ENCODE measurements at regions not wholly inside any gene's neighbourhood (a gene's known extent, or its start where the extent isn't known, plus 50 kb on each side); places are given as distances from the start of the nearest gene placed in this dataset.

DNA sequence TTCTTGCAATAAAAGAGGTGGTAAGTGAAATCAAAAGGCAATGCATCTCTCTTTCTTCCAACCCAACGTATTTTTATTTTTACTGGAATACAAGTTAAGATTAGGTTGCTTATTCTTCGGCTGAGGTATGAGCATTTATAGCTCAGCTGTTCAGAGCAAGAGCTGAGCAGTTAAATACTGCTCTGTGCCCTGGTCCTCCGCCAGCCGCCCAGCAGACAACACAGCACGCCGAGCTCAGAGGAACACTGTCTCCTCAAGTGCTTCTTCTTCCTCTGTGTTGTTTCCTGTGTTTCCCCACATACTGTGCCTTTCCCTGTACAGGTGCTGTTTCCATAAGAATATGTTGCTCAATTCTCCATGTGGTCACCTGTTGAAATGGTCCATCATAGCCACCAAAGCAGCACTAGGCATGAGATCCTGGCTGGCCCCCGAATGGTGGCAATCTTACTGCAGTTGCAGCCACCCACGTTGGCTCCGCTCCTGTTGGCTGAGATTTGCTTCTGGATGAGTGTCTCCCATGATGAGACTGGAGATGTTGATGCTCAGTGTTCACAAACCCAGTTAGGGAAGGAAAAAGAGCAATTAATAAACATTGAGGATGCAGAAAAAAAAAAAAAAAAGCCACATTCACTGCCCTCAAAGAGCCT, 515.3 kb downstream of the GRIN2A start (continued):
- TF ChIP-seq, protein P1, sequence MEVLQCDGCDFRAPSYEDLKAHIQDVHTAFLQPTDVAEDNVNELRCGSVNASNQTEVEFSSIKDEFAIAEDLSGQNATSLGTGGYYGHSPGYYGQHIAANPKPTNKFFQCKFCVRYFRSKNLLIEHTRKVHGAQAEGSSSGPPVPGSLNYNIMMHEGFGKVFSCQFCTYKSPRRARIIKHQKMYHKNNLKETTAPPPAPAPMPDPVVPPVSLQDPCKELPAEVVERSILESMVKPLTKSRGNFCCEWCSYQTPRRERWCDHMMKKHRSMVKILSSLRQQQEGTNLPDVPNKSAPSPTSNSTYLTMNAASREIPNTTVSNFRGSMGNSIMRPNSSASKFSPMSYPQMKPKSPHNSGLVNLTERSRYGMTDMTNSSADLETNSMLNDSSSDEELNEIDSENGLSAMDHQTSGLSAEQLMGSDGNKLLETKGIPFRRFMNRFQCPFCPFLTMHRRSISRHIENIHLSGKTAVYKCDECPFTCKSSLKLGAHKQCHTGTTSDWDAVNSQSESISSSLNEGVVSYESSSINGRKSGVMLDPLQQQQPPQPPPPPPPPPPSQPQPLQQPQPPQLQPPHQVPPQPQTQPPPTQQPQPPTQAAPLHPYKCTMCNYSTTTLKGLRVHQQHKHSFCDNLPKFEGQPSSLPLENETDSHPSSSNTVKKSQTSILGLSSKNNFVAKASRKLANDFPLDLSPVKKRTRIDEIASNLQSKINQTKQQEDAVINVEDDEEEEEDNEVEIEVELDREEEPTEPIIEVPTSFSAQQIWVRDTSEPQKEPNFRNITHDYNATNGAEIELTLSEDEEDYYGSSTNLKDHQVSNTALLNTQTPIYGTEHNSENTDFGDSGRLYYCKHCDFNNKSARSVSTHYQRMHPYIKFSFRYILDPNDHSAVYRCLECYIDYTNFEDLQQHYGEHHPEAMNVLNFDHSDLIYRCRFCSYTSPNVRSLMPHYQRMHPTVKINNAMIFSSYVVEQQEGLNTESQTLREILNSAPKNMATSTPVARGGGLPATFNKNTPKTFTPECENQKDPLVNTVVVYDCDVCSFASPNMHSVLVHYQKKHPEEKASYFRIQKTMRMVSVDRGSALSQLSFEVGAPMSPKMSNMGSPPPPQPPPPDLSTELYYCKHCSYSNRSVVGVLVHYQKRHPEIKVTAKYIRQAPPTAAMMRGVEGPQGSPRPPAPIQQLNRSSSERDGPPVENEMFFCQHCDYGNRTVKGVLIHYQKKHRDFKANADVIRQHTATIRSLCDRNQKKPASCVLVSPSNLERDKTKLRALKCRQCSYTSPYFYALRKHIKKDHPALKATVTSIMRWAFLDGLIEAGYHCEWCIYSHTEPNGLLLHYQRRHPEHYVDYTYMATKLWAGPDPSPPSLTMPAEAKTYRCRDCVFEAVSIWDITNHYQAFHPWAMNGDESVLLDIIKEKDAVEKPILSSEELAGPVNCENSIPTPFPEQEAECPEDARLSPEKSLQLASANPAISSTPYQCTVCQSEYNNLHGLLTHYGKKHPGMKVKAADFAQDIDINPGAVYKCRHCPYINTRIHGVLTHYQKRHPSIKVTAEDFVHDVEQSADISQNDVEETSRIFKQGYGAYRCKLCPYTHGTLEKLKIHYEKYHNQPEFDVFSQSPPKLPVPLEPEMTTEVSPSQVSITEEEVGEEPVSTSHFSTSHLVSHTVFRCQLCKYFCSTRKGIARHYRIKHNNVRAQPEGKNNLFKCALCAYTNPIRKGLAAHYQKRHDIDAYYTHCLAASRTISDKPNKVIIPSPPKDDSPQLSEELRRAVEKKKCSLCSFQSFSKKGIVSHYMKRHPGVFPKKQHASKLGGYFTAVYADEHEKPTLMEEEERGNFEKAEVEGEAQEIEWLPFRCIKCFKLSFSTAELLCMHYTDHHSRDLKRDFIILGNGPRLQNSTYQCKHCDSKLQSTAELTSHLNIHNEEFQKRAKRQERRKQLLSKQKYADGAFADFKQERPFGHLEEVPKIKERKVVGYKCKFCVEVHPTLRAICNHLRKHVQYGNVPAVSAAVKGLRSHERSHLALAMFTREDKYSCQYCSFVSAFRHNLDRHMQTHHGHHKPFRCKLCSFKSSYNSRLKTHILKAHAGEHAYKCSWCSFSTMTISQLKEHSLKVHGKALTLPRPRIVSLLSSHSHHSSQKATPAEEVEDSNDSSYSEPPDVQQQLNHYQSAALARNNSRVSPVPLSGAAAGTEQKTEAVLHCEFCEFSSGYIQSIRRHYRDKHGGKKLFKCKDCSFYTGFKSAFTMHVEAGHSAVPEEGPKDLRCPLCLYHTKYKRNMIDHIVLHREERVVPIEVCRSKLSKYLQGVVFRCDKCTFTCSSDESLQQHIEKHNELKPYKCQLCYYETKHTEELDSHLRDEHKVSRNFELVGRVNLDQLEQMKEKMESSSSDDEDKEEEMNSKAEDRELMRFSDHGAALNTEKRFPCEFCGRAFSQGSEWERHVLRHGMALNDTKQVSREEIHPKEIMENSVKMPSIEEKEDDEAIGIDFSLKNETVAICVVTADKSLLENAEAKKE (CRISPR knock-in tag; IDR thresholded peaks at IDR 0.05), result no peak

DNA sequence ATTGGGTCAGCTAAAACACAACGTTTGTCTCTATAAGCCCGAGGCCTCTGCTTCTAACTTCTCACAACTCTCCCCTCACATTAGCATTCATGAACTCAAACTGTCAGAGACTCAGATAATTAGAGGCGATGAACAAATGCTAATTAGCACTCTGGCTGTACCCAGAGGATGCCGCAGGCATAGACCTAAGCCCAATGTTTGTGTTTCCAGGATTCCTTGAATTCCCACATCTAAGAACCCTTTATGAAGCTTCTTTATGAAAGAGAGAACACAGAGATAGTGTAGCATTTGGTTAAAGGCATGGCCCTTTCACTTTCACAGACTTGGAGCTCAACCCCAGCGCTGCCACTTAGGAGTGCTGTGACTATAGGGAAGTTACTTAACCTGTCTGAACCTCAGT, 512.2 kb downstream of the GRIN2A start:
- Mint-ChIP-seq H3K36me3 (ENCODE audit: low read depth) (peaks cover 18% of the 10 kb centered on the region), H3K27ac (no peak overlapping the region; the same call in 1 of the 2 replicates), H3K27me3 (ENCODE audit: insufficient read depth, low read depth, poor library complexity) (peaks cover 11% of the 10 kb centered on the region), H3K4me3 (no peak overlapping the region), H3K4me1 (peaks cover 23% of the 10 kb centered on the region), H3K9me3 (peaks cover 3% of the 10 kb centered on the region; the same call in 2 of the 3 replicates)
- peak overlapping the region; percentile 37 for H3K4me2 ChIP-seq
- no peaks in the 10 kb centered on the region for H3K27me3 ChIP-seq (ENCODE audit: insufficient read depth)
- 0 out of 2 replicates have a peak, but pooled peaks cover 3% of the 10 kb centered on the region for H3K9me2 ChIP-seq (ENCODE audit: insufficient read depth)
- peaks cover 11% of the 10 kb centered on the region; the same call in 1 of the 2 replicates for H3F3A ChIP-seq (replicated peaks; ENCODE audit: low read depth)
- H4K20me1 ChIP-seq (replicated peaks; ENCODE audit: insufficient read depth), result no peaks in the 10 kb centered on the region
- no peaks in the 10 kb centered on the region for H3K36me3 ChIP-seq (ENCODE audit: insufficient read depth)
- H3K27ac ChIP-seq (ENCODE audit: low read depth), result peak overlapping the region; percentile 98
- no peak overlapping the region for H3K4me3 ChIP-seq
- ATAC-seq (peak; percentile 93), DNase-seq (ENCODE audit: low spot score) (peak; percentile 74)
- H3K79me2 ChIP-seq (replicated peaks; ENCODE audit: insufficient read depth), result no peaks in the 10 kb centered on the region
- H3K4me1 ChIP-seq (ENCODE audit: insufficient read depth), result peaks cover 22% of the 10 kb centered on the region
- no peak overlapping the region for H2AFZ ChIP-seq
- TF ChIP-seq, protein P2, sequence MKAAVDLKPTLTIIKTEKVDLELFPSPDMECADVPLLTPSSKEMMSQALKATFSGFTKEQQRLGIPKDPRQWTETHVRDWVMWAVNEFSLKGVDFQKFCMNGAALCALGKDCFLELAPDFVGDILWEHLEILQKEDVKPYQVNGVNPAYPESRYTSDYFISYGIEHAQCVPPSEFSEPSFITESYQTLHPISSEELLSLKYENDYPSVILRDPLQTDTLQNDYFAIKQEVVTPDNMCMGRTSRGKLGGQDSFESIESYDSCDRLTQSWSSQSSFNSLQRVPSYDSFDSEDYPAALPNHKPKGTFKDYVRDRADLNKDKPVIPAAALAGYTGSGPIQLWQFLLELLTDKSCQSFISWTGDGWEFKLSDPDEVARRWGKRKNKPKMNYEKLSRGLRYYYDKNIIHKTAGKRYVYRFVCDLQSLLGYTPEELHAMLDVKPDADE (IDR thresholded peaks at IDR 0.05), result no peak
- TF ChIP-seq EZH2 (IDR thresholded peaks at IDR 0.05; ENCODE audit: low read depth, unreplicated experiment) (no peak), STAT1 (IDR thresholded peaks at IDR 0.05; ENCODE audit: unreplicated experiment) (no peak), NANOG (IDR thresholded peaks at IDR 0.05; ENCODE audit: borderline replicate concordance) (no peak)
- TF ChIP-seq, protein P3, sequence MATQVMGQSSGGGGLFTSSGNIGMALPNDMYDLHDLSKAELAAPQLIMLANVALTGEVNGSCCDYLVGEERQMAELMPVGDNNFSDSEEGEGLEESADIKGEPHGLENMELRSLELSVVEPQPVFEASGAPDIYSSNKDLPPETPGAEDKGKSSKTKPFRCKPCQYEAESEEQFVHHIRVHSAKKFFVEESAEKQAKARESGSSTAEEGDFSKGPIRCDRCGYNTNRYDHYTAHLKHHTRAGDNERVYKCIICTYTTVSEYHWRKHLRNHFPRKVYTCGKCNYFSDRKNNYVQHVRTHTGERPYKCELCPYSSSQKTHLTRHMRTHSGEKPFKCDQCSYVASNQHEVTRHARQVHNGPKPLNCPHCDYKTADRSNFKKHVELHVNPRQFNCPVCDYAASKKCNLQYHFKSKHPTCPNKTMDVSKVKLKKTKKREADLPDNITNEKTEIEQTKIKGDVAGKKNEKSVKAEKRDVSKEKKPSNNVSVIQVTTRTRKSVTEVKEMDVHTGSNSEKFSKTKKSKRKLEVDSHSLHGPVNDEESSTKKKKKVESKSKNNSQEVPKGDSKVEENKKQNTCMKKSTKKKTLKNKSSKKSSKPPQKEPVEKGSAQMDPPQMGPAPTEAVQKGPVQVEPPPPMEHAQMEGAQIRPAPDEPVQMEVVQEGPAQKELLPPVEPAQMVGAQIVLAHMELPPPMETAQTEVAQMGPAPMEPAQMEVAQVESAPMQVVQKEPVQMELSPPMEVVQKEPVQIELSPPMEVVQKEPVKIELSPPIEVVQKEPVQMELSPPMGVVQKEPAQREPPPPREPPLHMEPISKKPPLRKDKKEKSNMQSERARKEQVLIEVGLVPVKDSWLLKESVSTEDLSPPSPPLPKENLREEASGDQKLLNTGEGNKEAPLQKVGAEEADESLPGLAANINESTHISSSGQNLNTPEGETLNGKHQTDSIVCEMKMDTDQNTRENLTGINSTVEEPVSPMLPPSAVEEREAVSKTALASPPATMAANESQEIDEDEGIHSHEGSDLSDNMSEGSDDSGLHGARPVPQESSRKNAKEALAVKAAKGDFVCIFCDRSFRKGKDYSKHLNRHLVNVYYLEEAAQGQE (IDR thresholded peaks at IDR 0.05; ENCODE audit: unreplicated experiment), result no peak
